ENCODE measurements at regions not wholly inside any gene's neighbourhood (a gene's known extent, or its start where the extent isn't known, plus 50 kb on each side); places are given as distances from the start of the nearest gene placed in this dataset.

DNA sequence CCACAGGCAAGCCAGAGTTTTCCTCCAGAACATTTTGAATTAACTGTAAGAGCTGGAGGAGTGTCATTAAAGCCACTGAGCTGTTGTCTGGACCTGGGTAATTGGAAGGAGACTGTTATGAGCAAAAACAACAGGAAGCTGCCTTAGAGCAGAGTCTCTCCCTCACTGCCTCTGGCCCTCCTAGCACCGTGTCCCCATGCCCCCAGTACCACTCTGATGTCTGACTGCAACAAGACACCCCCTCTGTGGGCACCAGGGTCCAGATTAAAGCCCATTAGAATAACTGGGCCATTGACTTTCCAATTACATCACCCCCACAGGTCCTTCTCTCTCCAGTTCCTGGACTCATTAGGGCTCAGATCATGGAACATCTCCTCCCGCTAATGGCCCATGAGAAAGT, 216.3 kb downstream of the USP6NL start:
- no peaks in the 10 kb centered on the region for H3K9me3 ChIP-seq (ENCODE audit: control insufficient read depth, low read length)
- H3K4me3 ChIP-seq (ENCODE audit: low read length in 2 of 2): no peak overlapping the region
- no peaks in the 10 kb centered on the region for H3K4me1 ChIP-seq (ENCODE audit: control insufficient read depth in 1 of 2, insufficient read depth in 2 of 2, low read length in 2 of 2)
- H3K36me3 ChIP-seq (ENCODE audit: control insufficient read depth in 1 of 2, insufficient read depth in 2 of 2, low read length in 1 of 2): no peaks in the 10 kb centered on the region
- ATAC-seq (ENCODE audit: low FRiP score) (no peak), DNase-seq (no peak)
- H3K27me3 ChIP-seq (ENCODE audit: control insufficient read depth in 1 of 2, insufficient read depth in 2 of 2, low read length in 1 of 2): no peaks in the 10 kb centered on the region
- intact Hi-C loops (cut with DNase I): no loop called here
- 88 to 89% methylated on average over 2 of the region's 2 CpGs for WGBS, 2 donors
- H3K27ac ChIP-seq (ENCODE audit: low read depth in 1 of 2, low read length in 2 of 2): no peak overlapping the region

DNA sequence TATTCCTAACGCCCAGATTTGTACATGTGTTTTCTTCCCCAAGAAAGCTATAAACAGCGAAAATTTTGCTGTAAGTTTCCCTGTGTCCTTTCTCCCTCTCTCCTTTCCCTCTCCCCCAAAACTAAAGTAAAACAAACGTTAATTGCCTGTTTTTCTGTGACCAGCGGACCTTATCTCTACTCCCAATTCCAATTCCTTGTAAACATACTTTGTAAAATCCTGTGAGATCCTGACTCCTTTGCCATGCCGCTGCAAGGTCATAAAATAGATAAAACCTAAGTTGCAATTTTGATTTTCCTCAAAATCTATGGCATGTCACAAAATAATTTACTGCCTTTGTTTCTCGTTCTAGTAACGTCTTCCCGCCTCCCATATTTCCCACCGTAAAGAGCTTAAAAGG, 217.6 kb downstream of the USP6NL start:
- Histone ChIP-seq H3K4me1 (ENCODE audit: control insufficient read depth in 1 of 2, insufficient read depth in 2 of 2, low read length in 2 of 2) (no peaks in the 10 kb centered on the region), H3K36me3 (ENCODE audit: control insufficient read depth in 1 of 2, insufficient read depth in 2 of 2, low read length in 1 of 2) (no peaks in the 10 kb centered on the region), H3K9me3 (ENCODE audit: control insufficient read depth, low read length) (no peaks in the 10 kb centered on the region), H3K27me3 (ENCODE audit: control insufficient read depth in 1 of 2, insufficient read depth in 2 of 2, low read length in 1 of 2) (no peaks in the 10 kb centered on the region), H3K27ac (ENCODE audit: low read depth in 1 of 2, low read length in 2 of 2) (no peak overlapping the region), H3K4me3 (ENCODE audit: low read length in 2 of 2) (no peak overlapping the region)
- ATAC-seq (ENCODE audit: low FRiP score) (no peak), DNase-seq (no peak)
- WGBS, 2 donors: 40 to 45% methylated on average over 9 of the region's 9 CpGs
- intact Hi-C loops (cut with DNase I): no loop called here

DNA sequence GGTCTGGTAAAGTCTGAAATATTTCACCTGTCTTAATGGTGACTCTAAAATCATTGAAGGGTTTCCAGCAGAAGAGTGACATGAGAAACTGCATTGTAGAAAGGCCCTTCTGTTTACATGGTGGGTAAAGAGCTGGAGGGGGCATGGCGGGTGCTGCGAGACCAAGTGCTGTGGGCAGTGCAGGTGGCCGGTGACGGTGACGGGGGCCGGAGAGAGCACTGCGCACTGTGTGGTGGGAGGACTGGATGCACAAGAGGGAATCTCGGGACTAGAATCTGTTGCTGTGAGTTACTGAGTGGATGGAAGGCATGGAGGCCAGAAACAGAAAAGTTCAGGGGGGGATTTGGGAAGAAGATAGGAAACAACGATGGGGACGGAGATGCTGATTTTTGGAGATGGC, 218.7 kb downstream of the USP6NL start:
- Histone ChIP-seq H3K9me3 (ENCODE audit: control insufficient read depth, low read length) (no peaks in the 10 kb centered on the region), H3K4me1 (ENCODE audit: control insufficient read depth in 1 of 2, insufficient read depth in 2 of 2, low read length in 2 of 2) (no peaks in the 10 kb centered on the region), H3K36me3 (ENCODE audit: control insufficient read depth in 1 of 2, insufficient read depth in 2 of 2, low read length in 1 of 2) (no peaks in the 10 kb centered on the region), H3K27me3 (ENCODE audit: control insufficient read depth in 1 of 2, insufficient read depth in 2 of 2, low read length in 1 of 2) (no peaks in the 10 kb centered on the region), H3K27ac (ENCODE audit: low read depth in 1 of 2, low read length in 2 of 2) (no peak overlapping the region), H3K4me3 (ENCODE audit: low read length in 2 of 2) (no peak overlapping the region)
- intact Hi-C loops (cut with DNase I): no loop called here
- ATAC-seq (ENCODE audit: low FRiP score) (no peak), DNase-seq (no peak)
- 98 to 99% methylated on average over 10 of the region's 10 CpGs for WGBS, 2 donors

DNA sequence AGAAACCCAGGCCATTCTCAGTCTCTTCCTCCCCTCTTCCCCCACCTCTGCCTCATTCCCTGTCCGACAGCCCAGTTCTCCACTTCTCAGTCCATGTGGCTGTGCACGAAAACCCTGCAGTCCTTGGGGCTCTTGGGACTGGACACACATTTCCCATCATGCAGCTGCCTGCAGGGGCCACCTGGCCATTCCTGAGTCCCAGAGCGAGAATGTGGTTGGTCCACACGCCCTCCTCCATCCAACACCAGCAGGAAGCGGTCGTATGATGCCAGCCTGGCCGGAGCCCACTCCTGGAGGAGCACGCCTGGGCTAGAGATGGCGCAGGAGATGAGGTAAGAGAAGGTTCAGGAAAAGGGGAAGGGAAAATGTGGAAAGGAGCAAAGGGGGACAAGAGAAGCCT, 222.5 kb downstream of the USP6NL start:
- no peak for ATAC-seq (ENCODE audit: low FRiP score)
- Histone ChIP-seq H3K4me1 (ENCODE audit: control insufficient read depth in 1 of 2, insufficient read depth in 2 of 2, low read length in 2 of 2) (no peaks in the 10 kb centered on the region), H3K4me3 (ENCODE audit: low read length in 2 of 2) (no peak overlapping the region), H3K36me3 (ENCODE audit: control insufficient read depth in 1 of 2, insufficient read depth in 2 of 2, low read length in 1 of 2) (no peaks in the 10 kb centered on the region), H3K27ac (ENCODE audit: low read depth in 1 of 2, low read length in 2 of 2) (no peak overlapping the region), H3K9me3 (ENCODE audit: control insufficient read depth, low read length) (no peaks in the 10 kb centered on the region), H3K27me3 (ENCODE audit: control insufficient read depth in 1 of 2, insufficient read depth in 2 of 2, low read length in 1 of 2) (no peaks in the 10 kb centered on the region)
- 85 to 86% methylated on average over 9 of the region's 9 CpGs for WGBS, 2 donors
- intact Hi-C loops (cut with DNase I): no loop called here
- DNase-seq: no peak

DNA sequence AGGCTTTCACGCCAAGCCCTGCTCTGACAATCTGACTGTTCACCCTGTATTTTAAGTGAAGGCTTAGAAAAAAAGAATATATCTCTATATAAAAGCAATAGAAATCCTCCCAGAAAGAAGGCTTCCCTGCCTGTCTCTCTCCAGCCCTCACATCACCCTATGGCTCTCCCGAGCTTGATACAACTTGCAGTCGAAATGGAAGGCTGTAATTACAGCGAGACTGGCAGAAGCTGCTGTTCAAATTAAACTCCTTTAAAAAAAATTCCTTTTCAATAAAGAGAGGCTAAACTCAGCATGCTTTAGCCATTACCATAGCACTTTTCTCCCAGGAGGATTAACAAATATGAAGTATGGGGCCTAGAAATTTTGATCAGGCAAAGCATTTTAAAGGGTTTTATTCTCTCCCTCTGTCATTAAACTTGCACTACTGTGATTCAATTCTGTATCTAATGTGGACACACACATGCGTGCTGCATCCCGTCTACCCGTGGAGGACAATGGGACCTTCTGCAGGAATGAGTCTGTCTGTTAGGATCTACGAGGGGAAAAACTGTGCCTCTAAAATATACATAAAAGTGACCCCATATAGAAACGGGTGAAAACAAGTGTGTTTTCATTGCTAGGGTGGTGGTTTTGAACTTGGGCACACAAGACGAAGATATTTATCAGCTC, 223.8 kb downstream of the USP6NL start:
- Histone ChIP-seq H3K9me3 (ENCODE audit: control insufficient read depth, low read length) (no peaks in the 10 kb centered on the region), H3K4me3 (ENCODE audit: low read length in 2 of 2) (no peak overlapping the region), H3K4me1 (ENCODE audit: control insufficient read depth in 1 of 2, insufficient read depth in 2 of 2, low read length in 2 of 2) (no peaks in the 10 kb centered on the region), H3K36me3 (ENCODE audit: control insufficient read depth in 1 of 2, insufficient read depth in 2 of 2, low read length in 1 of 2) (no peaks in the 10 kb centered on the region), H3K27me3 (ENCODE audit: control insufficient read depth in 1 of 2, insufficient read depth in 2 of 2, low read length in 1 of 2) (no peaks in the 10 kb centered on the region), H3K27ac (ENCODE audit: low read depth in 1 of 2, low read length in 2 of 2) (no peak overlapping the region)
- whole genome bisulfite sequencing, 2 donors: 66 to 78% methylated on average over 10 of the region's 10 CpGs
- intact Hi-C loops (cut with DNase I): no loop called here
- DNase-seq (no peak), ATAC-seq (ENCODE audit: low FRiP score) (no peak)

DNA sequence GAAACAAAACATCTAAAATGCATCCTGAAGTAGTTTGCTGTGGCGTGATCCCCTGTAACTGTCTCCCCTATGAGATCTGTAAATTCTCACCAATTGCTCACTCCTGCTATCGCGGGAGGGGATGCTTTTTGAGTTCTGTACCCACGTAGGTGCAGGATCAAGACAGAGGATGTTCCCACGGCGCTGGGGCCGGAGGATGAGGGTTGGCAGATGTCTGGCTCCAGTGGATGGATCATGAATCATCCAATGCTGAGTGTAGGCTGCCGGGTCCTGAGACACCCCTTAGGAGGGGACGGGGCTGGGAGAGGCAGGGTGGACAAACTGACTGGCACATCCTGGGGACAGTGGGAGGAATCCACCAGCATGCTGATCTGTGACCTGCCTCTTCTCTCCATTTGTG, 224.4 kb downstream of the USP6NL start:
- Histone ChIP-seq H3K9me3 (ENCODE audit: control insufficient read depth, low read length) (no peaks in the 10 kb centered on the region), H3K36me3 (ENCODE audit: control insufficient read depth in 1 of 2, insufficient read depth in 2 of 2, low read length in 1 of 2) (no peaks in the 10 kb centered on the region), H3K27ac (ENCODE audit: low read depth in 1 of 2, low read length in 2 of 2) (no peak overlapping the region), H3K27me3 (ENCODE audit: control insufficient read depth in 1 of 2, insufficient read depth in 2 of 2, low read length in 1 of 2) (no peaks in the 10 kb centered on the region), H3K4me3 (ENCODE audit: low read length in 2 of 2) (no peak overlapping the region), H3K4me1 (ENCODE audit: control insufficient read depth in 1 of 2, insufficient read depth in 2 of 2, low read length in 2 of 2) (no peaks in the 10 kb centered on the region)
- 81 to 85% methylated on average over 9 of the region's 9 CpGs for WGBS, 2 donors
- ATAC-seq (ENCODE audit: low FRiP score) (no peak), DNase-seq (no peak)
- intact Hi-C loops (cut with DNase I): no loop called here
